ENCODE measurements at regions not wholly inside any gene's neighbourhood (a gene's known extent, or its start where the extent isn't known, plus 50 kb on each side); places are given as distances from the start of the nearest gene placed in this dataset.

DNA sequence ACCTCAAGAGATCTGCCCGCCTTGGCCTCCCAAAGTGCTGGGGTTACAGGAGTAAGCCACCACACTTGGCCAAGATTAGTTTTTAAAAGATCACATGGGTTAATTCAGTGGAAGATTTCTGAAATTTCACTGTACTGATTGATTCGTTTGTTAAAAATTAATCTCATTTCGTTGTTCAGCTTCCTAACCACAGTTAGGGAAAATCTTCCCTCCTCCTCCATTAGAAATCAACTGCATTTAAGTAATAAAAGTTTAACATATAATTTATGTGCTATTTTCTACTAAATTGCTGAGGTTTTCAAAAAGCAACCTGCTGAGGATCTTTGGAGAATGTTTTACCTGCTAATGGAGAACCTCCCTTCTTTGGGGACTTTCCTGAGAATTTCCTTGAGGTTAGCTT, 522.4 kb downstream of the GATA3 start:
- DNase-seq: no peak

DNA sequence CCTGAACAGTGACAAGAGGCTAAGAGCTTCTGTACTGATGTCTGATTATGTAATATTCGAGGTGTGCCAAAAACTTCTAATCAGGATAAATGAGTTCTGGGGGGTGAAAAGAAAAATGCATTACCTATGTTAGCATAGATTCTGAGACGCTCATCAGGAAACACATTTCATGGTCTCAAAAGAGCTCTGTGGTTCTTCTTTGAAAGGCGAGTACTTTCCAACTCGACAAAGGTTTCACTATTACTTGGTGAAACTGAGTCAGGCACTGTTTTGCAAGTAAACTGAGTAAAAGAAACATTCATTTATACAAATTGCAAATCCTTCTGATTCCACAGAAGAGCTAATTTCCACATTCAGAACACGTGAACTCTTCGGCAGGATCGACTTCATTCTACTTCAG, 523.2 kb downstream of the GATA3 start:
- DNase-seq: no peak

DNA sequence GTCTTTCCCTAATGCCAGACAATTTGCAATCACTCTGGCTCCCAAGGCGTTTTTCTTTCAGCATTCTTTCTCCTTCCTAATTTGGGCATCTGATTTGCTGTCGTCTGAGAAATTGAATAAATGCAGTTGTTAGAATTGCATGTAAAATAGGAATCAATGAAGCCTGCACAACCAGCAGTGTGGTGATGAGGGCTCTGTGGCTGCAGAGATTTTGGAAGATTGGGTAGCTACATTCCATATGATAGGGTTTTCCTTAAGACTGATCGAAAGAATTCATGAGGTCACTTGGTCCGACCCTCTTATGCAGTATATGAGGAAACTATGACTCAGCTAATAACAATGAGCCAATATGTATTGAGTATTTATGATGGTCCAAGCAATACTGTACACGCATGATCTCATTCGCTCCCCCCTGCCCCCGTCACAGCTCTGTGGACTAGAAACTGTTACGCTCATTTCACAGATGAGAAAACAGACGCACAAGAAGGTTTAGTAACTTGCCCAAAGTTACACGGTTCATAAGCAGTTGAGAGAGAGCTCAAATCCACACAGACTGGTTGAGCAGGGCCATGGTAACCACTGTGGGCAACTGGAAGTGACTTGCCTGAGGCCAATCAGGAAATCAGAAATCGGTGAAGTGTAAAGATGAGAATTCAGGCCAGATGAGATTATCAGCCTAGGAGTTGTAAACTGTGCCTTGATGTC, 527.2 kb downstream of the GATA3 start:
- DNase-seq: no peak

- DNase-seq: no peak
Measured at GRCh38 chr10:8583096-8583495, 528.6 kb downstream of the GATA3 start.

DNA sequence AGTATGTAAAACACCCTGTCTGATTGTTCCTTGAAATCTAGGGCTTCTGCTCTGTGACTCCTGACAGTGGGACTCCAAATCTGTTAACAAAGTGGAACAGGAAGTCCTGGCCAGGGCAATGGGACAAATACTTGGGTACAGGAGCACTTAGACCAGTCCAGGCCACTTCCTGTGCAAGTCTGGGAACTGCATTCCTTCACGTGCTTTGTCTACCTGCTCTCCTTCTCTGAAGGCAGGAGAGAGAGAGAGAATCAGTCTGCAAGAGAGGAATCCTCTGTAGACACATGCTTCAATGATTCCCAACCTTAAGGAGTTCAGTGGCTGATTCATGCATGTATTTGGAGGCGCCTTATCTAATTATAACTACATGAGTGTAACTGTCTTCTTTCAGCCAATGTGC, 530.2 kb downstream of the GATA3 start:
- DNase-seq: no peak

DNA sequence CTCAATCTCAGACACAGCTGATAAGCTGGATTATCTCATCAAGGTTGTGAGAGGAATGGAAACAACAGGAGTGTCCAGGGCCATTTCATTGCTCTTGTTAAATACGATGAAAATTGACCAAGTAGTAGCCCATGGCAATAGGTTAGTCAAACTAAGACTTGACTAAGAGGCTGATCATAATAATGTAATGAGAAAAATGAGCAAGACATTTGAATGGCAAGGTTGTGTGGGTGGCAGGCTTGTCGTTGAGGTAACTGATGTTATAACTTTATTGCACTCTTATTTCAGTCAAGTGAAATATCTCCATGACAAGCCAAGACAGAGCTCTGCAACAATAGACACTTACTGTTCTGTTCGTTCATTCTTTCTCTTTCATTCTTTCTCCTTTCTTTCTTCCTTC, 532.0 kb downstream of the GATA3 start:
- DNase-seq: no peak

DNA sequence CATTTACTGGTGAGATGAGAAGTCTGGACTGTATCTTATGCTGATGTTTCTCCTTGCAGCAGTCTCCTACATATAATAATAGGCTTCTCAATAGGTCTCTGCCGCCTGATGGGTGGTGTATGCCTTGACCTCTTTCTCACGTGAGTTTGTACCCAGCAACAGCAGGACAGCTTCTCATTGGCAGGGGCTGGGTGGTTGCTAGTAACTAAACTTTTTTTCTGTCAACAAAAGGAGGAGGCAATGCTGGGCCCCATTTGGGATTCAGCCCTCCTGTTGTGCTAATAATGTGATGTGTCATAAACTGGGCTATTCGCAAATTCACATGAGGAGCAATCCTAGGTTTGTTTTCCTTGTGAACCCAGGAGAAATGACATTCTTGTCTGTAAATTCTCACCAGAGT, 533.6 kb downstream of the GATA3 start:
- no peak for DNase-seq

DNA sequence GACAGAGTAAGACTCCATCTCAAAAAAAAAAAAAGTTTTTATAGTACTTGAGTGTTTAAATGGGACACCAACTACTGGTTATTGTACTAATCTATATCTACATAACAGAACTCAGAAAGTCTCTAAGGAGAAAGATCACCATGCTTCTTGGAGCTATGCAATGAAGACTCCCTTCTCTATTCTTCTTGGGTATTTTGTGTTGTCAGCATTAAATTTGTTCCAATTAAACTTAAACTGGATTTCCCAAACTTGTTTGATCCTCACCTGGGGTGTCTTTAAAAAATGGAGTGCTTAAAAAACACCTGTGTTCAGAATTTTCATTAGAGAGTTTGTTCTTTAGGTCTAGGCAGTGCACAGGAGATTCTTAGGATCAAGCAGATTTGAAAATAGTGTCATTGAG, 536.0 kb downstream of the GATA3 start:
- DNase-seq: no peak

GRCh38 chr10:8591640-8592039, 537.2 kb downstream of the GATA3 start:
- no peak for DNase-seq

DNA sequence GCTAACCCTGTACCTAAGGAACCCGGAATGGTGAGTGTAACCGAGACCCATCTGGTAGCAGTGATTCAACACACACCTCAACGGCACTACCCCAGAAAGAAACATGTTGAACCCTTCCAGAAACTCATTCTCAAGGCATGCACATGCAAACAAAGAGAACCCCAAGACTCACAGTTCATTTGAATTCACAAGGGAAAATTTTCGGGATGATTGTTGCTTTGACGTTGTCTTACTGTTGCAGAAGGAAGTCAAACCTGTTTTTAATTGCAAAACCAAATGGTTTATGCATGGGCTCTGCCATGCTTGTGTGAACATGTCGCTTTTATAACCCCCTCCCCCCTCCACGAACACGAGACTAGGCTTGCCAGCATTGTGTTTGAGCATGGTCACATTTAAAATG, 539.7 kb downstream of the GATA3 start:
- no peak for DNase-seq

DNA sequence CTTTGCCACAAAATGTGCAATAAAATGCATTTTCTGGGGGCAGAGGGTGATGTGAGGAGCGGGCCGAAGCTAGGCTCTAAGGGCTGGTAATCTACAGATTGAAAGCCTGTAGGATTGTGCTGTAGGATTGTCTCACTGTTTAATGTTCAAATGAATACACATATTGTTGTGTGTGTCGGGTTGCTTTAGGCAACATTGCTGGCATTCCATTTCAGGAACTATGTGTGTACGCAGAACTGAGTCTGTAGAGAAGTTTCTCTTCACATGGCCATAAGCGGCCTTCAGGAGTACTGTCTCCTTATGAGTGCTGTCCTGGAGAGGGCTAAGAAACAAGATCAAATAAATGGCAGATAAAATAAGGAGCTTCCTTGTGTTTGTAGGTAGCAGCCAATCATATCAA, 540.2 kb downstream of the GATA3 start:
- no peak for DNase-seq

- no peak for DNase-seq
Measured at GRCh38 chr10:8595140-8595539, 540.7 kb downstream of the GATA3 start.

- no peak for DNase-seq
Measured at GRCh38 chr10:8596929-8597472, 542.5 kb downstream of the GATA3 start.

- DNase-seq: no peak
Measured at GRCh38 chr10:8600192-8600591, 545.7 kb downstream of the GATA3 start.

GRCh38 chr10:8602821-8603220, 548.3 kb downstream of the GATA3 start:
- no peak for DNase-seq

GRCh38 chr10:8614054-8614565, 559.6 kb downstream of the GATA3 start:
- DNase-seq: no peak

GRCh38 chr10:8615118-8615517, 560.6 kb downstream of the GATA3 start:
- no peak for DNase-seq

DNA sequence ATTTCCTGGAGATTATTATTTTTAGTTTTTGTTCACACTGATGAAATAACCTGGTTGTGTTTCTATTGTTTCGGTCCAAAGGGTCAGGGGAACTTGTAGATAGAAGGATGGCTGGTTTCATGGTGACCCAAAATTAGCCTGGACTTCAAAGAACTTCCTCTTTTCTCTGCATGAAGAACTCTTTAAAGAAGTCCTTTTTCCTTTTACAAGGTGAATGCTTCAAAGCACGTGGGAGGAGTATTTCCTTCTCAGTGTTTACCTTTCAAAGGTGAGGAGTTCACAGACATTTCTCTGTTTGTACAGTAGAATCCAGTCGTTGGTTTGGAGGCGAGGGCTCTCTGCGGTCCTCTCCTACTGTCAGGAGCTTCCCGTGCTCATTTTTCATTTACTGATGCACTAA, 561.7 kb downstream of the GATA3 start:
- no peak for DNase-seq

- DNase-seq: no peak
Measured at GRCh38 chr10:8617792-8618191, 563.3 kb downstream of the GATA3 start.

- no peak for DNase-seq
Measured at GRCh38 chr10:8618834-8619233, 564.3 kb downstream of the GATA3 start.

- DNase-seq: no peak
Measured at GRCh38 chr10:8628351-8628750, 573.9 kb downstream of the GATA3 start.

DNA sequence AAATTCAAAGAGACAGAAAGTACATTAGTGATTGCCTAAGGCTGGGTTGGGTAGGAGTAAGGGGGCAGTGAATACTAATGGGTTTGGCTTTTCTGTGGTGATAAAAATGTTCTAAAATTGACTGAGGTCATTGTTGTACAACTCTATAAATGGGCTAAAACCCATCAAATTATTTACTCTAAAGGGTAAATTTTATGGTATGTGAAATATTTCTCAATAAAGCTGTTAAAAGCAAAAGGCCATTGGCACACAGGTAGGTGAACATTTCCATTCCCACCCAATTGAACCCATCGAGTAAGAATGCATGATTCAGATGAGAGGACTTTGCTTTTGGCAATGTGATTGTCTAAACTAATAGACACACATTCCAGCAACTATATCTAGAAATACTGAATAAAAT, 579.4 kb downstream of the GATA3 start:
- DNase-seq: no peak

DNA sequence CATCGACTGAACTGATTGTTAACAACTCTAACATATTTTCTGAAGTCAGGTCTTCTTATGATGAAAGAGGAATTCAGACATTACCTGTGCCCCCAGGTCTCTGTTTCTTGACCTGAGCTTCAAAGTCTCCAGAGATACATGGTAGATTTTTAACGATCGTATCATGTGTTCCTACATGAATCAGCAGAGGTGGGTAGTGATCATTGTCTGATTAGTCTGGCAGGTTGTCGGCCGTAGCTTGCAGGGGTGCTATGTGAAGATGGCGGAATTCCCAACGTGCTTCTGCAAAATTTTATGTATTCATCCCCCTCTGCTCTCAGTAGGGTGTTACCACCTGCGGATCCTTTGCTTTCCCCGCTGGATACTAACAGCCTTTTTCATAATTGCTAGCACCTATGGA, 581.9 kb downstream of the GATA3 start:
- no peak for DNase-seq

- DNase-seq: no peak
Measured at GRCh38 chr10:8637640-8638039, 583.2 kb downstream of the GATA3 start.

DNA sequence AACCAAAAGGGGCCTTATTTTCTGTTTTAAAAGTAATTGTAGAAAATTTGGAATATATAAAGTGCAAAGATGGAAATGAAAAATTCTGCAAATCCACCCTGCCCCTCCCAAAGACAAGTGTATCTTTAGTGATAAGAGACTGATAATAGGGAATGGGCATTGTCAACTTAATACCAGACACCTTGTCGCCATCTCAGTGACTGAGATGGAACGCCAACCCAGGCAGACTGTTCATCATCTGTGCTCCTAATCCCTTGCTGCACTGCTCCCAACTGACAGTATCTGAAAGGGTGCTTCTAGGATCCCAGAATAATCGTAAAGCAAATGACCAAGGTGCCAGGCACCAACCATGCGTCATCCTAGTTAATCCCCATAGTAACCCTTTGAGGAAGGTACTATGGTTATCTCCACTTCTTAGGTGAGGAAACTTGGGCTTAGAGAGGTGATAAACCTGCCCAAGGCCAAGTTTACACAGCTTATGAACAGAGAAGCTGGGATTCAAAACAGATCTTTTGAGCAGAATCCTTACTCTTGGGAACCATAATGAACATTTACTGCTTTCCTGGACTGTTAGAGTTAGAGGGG, 583.7 kb downstream of the GATA3 start:
- DNase-seq: no peak
